Mucosa of rectum (tissue), 2 donors: ENCODE measurements at regions not wholly inside any gene's neighbourhood (a gene's known extent, or its start where the extent isn't known, plus 50 kb on each side); places are given as distances from the start of the nearest gene placed in this dataset.

Experiments
- H3K27ac ChIP-seq, 2 donors: one replicate each; pipeline ENCODE4 v1.7.0; 2013; ENCODE audit warnings: inconsistent platforms in 2 of 2, low read depth in 2 of 2, low read length in 2 of 2
- H3K27me3 ChIP-seq, 2 donors: one replicate each; pipeline ENCODE4 v1.7.0; 2013; ENCODE audit warnings: low read length in 2 of 2; ENCODE audit not compliant: control insufficient read depth in 2 of 2, insufficient read depth in 2 of 2
- H3K36me3 ChIP-seq, 2 donors: one replicate each; pipeline ENCODE4 v1.7.0; 2013; ENCODE audit warnings: low read length in 2 of 2; ENCODE audit not compliant: control insufficient read depth in 2 of 2, insufficient read depth in 2 of 2
- H3K4me1 ChIP-seq, 2 donors: one replicate each; pipeline ENCODE4 v1.7.0; 2013; ENCODE audit warnings: low read length in 2 of 2, mild to moderate bottlenecking in 1 of 2; ENCODE audit not compliant: control insufficient read depth in 2 of 2, insufficient read depth in 2 of 2
- H3K4me3 ChIP-seq, 2 donors: one replicate each; pipeline ENCODE4 v1.7.0; 2013; ENCODE audit warnings: low read length in 2 of 2
- H3K9ac ChIP-seq, 2 donors: one replicate each; pipeline ENCODE4 v1.7.0; 2013; ENCODE audit warnings: low read length in 2 of 2, low read depth in 1 of 2, mild to moderate bottlenecking in 1 of 2
- H3K9me3 ChIP-seq, 2 donors: one replicate each; pipeline ENCODE4 v1.7.0; 2013; ENCODE audit warnings: low read length in 2 of 2; ENCODE audit not compliant: control insufficient read depth in 2 of 2
- donor health status: healthy.
- donor health status: Normal muscosa, but diverticular disease.

- H3K36me3 ChIP-seq: no peaks in the 10 kb centered on the region
- H3K27me3 ChIP-seq: no peaks in the 10 kb centered on the region
- no peak overlapping the region for H3K9ac ChIP-seq
- H3K27ac ChIP-seq: no peak overlapping the region
- no peaks in the 10 kb centered on the region for H3K9me3 ChIP-seq
- peaks cover 0 to under 1% of the 10 kb centered on the region in 2 donors for H3K4me1 ChIP-seq
- H3K4me3 ChIP-seq: no peak overlapping the region
These were observed 388.3 kb upstream of the SMIM21 start for GRCh38 chr18:75815767-75816166.

GRCh38 chr18:75812761-75813160 is 385.3 kb upstream of the SMIM21 start:
- Histone ChIP-seq H3K36me3 (no peaks in the 10 kb centered on the region), H3K9ac (no peak overlapping the region), H3K27ac (no peak overlapping the region), H3K4me1 (peaks cover 0 to 3% of the 10 kb centered on the region in 2 donors), H3K27me3 (no peaks in the 10 kb centered on the region), H3K9me3 (no peaks in the 10 kb centered on the region), H3K4me3 (no peak overlapping the region)

DNA sequence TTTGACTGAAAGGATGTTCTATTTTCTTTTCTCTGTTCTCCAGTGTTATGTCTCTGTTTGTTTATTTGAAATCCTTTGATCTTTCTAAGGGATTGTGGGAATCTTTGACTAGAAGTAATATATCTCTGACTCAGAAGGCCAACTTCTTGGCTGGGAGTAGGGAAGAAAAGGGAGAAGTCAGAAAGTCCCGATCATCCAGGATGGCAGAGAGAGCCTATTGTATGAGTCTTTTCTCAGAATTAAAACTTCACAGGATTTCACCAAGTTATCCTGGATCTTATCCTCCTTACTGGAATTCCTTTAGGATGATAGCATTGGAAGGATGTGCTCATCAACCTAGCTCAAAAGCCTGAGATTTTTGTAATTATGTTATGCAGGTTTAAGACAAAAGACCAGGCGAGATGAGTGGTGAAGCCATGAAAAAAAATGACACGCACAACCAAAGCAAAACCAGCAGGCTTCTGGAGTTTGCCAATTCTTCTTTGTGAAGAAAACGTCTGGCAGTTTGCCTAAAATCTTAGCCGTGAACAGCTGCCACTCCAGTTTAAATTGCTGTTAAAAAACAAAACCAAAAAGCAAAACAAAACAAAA is 383.6 kb upstream of the SMIM21 start:
- no peak overlapping the region for H3K9ac ChIP-seq
- peaks cover 0 to 3% of the 10 kb centered on the region in 2 donors for H3K4me1 ChIP-seq
- no peaks in the 10 kb centered on the region for H3K27me3 ChIP-seq
- H3K4me3 ChIP-seq: no peak overlapping the region
- no peak overlapping the region for H3K27ac ChIP-seq
- no peaks in the 10 kb centered on the region for H3K36me3 ChIP-seq
- no peaks in the 10 kb centered on the region for H3K9me3 ChIP-seq

DNA sequence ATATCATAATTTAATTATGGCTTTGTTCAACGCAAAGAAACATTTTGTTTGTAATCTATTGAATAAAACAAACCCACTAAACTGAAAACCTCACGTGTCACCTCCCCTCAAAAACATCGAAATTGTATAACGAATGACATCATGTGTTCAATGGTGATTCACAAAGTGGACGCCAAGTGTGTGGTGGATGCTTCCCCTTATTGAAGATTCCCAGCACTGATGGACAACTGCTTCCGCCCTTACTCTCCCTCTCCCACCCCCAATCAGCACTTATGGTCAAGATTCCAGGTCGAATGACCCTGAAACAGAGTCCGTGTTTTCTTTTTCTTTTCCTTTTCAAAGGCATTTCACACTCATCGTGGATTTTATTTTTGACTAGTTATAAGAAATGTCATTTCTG is 383.0 kb upstream of the SMIM21 start:
- Histone ChIP-seq H3K9me3 (no peaks in the 10 kb centered on the region), H3K27me3 (no peaks in the 10 kb centered on the region), H3K36me3 (no peaks in the 10 kb centered on the region), H3K9ac (no peak overlapping the region), H3K27ac (no peak overlapping the region), H3K4me3 (no peak overlapping the region), H3K4me1 (peaks cover 0 to 3% of the 10 kb centered on the region in 2 donors)

- H3K36me3 ChIP-seq: no peaks in the 10 kb centered on the region
- no peaks in the 10 kb centered on the region for H3K27me3 ChIP-seq
- peaks cover 0 to 3% of the 10 kb centered on the region in 2 donors for H3K4me1 ChIP-seq
- peak overlapping the region in 1 of 2 donors; percentile 11 for H3K27ac ChIP-seq
- H3K9ac ChIP-seq: peak overlapping the region in 1 of 2 donors; percentile 5
- H3K9me3 ChIP-seq: no peaks in the 10 kb centered on the region
- H3K4me3 ChIP-seq: peak overlapping the region; percentile 40 to 64
These were observed 382.4 kb upstream of the SMIM21 start for GRCh38 chr18:75809926-75810255.

GRCh38 chr18:75809151-75809925 is 381.8 kb upstream of the SMIM21 start:
- Histone ChIP-seq H3K27ac (peak overlapping the region; percentile 11 to 39), H3K9me3 (no peaks in the 10 kb centered on the region), H3K4me3 (peak overlapping the region; percentile 40 to 64), H3K36me3 (no peaks in the 10 kb centered on the region), H3K27me3 (no peaks in the 10 kb centered on the region), H3K9ac (peak overlapping the region in 1 of 2 donors; percentile 5), H3K4me1 (peaks cover 0 to 3% of the 10 kb centered on the region in 2 donors)

DNA sequence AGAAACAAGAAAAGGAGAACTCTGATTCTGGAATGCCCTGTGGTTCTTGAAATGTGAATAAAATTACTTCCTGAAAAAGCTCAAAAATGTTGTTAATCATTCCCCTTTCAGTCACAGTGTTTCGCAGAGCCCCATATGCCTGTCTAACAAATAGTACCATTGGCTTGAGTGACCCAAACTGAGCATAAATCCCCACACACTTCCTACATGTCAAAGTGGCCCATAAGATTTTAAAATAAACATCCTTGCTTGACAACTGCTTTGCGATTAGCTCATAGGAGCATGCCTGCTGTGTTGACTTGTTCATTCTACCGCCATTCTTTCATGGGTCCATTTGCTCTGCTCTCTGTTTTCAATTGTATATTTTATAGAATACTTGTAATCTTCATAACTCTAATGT is 377.8 kb upstream of the SMIM21 start:
- H3K27ac ChIP-seq: no peak overlapping the region
- H3K4me3 ChIP-seq: no peak overlapping the region
- no peaks in the 10 kb centered on the region for H3K4me1 ChIP-seq
- no peaks in the 10 kb centered on the region for H3K27me3 ChIP-seq
- no peak overlapping the region for H3K9ac ChIP-seq
- no peaks in the 10 kb centered on the region for H3K36me3 ChIP-seq
- no peaks in the 10 kb centered on the region for H3K9me3 ChIP-seq

- Histone ChIP-seq H3K36me3 (no peaks in the 10 kb centered on the region), H3K9me3 (no peaks in the 10 kb centered on the region), H3K4me3 (no peak overlapping the region), H3K27me3 (no peaks in the 10 kb centered on the region), H3K9ac (no peak overlapping the region), H3K4me1 (no peaks in the 10 kb centered on the region), H3K27ac (no peak overlapping the region)
These were observed 375.2 kb upstream of the SMIM21 start for GRCh38 chr18:75802681-75803080.

GRCh38 chr18:75801178-75801577 is 373.7 kb upstream of the SMIM21 start:
- H3K4me3 ChIP-seq: no peak overlapping the region

DNA sequence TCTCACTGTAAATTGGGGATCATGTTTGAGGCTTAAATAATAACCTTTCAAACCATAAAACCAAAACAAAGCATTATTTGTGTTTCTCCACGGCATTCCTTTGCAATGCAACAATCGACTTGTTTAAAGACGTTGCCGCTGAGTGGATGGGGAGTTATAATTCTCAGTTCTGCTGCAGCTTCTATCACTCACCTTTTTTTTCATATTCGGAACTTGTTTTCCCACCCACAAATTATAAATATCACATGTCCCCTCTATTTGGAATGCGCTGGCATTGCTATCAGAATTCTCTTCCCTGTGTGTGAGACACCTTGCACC is 372.8 kb upstream of the SMIM21 start:
- no peaks in the 10 kb centered on the region for H3K36me3 ChIP-seq
- no peak overlapping the region for H3K27ac ChIP-seq
- no peaks in the 10 kb centered on the region for H3K9me3 ChIP-seq
- H3K4me3 ChIP-seq: no peak overlapping the region
- H3K9ac ChIP-seq: no peak overlapping the region
- no peaks in the 10 kb centered on the region for H3K4me1 ChIP-seq
- no peaks in the 10 kb centered on the region for H3K27me3 ChIP-seq

More at GRCh38 chr18:75801178-75801577, 373.7 kb upstream of the SMIM21 start:
- H3K9ac ChIP-seq: no peak overlapping the region
- no peak overlapping the region for H3K27ac ChIP-seq
- H3K4me1 ChIP-seq: no peaks in the 10 kb centered on the region
- no peaks in the 10 kb centered on the region for H3K9me3 ChIP-seq
- H3K36me3 ChIP-seq: no peaks in the 10 kb centered on the region
- H3K27me3 ChIP-seq: no peaks in the 10 kb centered on the region
